CD4-positive, alpha-beta T cell treated with Interleukin-17A for 1 hour (primary cell): ENCODE measurements at regions not wholly inside any gene's neighbourhood (a gene's known extent, or its start where the extent isn't known, plus 50 kb on each side); places are given as distances from the start of the nearest gene placed in this dataset.

Source experiments
- DNase-seq: peaks from one replicate; pipeline ENCODE4 v3.0.0-alpha.2; 2020

DNA sequence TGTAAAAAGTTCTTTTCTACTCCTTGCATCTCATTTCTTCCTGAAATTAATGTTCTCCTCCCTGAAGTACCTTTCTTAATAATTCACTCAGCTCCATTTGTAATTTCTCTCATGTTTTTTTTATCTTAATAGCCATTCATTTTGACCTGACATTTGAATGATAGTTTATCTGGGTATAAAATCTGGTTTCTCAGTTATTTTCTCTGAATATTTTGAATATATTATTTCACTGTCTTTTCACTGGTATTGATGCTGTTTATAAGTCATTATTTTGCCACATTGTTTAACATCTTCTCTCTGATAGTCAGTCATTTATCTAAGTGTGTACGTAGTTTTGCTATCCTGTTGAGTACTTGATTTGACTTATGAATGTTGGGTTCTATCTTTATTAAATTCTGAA lies 68.8 kb upstream of the ARHGAP18 start:
- DNase-seq = no peak

DNA sequence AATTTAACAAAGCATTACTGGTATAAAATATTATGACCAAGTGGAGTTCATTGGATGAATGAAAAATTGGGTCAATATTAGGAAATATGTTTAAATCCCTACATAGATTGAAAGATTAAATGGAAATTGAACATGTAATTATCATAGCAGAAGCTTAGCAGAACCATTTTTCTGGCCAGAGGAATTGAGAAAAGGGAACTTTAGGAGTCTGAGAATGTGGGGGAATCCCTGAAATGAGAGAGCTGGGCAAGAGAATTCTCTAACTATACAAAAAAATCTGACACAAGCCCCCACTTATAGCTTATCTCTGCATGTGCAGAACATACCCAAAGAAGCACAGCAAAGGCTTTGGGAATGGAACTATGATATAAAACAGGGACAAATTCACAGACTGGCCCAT lies 67.4 kb upstream of the ARHGAP18 start:
- no peak for DNase-seq

DNA sequence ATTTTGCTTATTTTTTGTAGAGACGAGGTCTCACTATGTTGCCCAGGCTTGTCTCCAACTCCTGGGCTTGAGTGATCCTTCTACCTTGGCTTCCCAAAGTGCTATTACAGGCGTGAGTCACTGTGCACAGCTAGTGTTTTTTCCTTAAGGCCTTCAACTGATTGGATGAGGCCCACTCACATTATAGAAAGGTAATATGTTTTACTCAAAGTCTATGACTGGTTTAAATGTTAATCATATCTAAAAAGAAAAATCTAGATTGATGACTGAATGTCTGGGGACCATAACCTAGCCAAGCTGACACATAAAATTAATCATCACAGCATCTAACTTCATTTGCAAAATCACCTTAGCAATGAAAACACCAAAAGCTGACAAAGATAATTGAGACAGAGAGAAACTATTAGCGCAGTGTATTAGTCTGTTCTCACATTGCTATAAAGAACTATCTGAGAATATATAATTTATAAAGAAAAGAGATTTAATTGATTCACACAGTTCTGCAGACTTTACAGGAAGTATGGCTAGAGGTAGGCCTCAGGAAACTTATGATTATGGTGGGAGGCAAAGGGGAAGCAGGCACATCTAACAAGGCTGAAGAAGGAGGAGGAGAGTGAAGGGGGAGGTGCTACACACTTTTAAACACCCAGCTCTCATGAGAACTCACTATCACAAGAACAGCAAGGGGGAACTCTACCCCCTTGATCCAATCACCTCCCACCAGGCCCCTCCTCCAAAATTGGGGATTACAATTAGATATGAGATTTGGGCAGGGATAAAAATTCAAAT lies 66.8 kb upstream of the ARHGAP18 start:
- no peak for DNase-seq

DNA sequence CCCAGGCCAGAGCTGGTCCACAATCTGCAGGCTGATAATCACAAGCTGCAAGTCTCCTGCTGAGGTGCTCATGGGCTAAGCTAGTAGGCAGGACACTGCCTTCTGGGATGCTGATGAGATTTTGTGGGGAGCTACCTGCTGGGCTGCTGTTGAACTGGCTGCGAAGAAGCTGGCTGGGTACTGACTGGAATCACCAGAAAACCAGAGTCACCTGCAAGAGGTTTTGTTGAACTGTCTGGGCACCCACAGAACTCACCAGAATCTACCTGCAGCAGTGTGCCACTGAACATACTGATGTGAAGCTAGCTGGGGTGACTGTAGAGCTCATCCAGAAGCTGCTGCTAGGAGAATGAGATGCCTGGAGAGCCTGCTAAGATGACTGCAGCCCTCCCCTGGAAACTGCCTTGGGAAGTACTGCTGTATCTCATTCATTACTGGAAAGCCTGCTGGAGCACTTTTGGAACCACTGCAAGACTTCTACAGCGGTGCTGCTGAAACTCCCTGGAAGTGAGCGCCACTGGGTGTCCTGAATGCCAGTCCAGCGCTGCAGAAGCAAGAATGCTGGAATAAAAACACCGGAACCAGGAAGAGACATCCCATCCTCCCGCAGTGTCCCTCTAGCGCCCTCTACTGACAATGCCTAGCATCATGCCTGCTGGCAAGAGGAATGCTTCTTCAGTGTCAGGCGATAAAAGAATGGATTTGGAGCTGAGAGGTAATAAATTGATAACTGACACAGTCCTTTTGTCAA lies 64.9 kb upstream of the ARHGAP18 start:
- peak; percentile 59 for DNase-seq

DNA sequence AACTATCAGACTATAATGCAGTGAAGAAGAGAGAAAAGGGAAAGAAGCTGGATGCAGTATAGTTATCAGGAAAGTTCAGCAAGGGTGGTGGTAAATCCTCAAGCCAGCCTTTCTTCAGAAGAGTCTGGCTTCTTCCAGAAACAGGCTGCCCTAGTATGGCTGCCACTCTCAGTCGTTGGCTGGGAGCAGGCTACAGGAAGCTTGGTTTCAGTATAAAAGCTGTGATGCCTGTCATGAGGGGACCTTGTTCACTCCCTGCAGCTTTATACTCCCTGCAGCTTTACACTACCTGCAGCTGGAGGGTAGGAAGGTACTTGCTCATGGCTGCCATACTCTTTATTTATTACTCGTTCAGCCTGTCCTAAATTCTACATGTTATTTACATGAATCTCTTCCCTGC lies 63.3 kb upstream of the ARHGAP18 start:
- no peak for DNase-seq

DNA sequence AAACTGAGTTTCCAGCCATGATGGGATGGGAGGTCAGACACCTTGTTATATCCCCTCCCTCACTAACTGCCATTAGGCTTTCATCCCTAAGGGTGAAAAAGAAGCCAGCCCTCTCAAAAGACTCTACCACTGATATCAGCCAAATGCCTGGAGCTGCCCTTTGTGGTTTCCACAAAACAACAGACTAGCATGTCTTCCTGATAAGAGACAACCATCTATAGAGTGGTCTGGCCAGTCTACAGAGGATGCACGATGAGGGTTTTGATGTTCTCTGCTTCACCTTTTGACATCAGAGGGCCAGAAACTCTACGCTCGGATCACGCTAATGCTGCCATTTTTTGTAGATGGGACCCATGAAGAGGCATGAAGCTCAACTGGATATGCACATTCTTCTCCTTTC lies 61.7 kb upstream of the ARHGAP18 start:
- DNase-seq = no peak

DNA sequence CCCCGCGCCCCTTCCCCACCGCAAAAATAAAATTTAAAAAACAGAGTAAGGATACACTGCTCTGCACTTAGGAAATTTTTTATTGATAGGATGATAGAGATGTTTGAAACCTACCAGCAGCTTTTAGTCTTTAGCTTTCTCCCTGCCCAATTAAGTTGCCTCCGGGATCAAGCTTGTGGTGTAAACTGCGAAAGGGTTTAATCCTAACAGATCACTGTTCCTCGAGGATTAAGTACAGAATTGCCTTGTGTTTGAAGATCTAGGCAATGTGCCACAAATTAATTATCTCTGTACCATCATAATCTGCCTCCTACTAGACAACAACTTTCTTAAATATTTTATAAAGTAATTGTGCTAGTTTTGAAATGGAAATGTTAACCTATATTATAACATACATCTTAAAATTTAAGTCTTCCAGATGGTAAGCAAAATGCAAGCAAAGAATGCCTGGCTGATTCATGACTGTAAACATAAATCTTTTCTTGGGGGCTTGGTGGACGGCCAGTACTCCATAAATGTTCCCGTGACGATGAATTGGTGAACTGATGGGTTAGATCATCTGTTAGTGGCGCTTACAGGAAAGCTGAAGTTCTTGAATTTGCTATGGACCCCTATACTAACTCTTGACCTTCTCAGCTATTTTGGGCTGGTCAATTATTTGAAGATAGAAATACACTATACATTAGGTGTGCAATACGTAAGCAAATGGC lies 58.0 kb upstream of the ARHGAP18 start:
- no peak for DNase-seq

DNA sequence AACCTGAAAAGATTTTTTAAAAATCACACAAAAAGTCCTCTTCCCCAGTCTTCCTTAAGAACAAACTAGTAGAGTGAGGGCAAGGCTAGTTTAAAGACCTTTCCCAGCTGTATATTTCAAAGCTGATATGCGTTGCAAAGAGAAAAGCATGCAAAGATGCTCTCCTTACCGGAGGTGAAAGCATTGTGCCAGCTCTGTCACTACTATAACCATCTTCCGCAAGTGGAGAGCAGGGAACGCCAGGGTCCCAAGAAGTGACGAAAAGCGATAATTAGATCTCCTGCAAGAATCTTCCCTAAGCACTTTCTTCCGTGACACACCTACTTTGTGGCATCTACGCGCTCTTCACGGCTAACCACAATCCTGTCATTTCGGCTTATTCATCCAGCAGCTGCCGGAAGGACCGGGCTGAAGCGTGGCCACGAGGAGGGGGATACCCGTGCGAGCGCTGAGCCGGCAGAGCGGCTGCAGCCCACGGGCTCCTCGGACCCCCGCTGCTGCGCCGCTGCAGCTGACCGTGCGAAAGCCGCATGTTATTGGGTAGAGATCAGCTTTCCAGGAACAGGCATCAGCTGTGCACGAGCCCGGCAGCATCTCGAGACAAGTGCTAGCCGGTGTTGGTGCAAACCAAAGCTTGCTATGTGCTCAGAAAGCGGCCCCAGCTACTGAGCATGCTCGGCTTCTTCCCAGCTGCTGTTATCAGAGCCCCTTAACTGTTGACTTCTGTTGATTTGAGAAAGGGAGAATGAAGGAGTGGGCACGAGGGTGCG lies 57.2 kb upstream of the ARHGAP18 start:
- peak; percentile 58 for DNase-seq

DNA sequence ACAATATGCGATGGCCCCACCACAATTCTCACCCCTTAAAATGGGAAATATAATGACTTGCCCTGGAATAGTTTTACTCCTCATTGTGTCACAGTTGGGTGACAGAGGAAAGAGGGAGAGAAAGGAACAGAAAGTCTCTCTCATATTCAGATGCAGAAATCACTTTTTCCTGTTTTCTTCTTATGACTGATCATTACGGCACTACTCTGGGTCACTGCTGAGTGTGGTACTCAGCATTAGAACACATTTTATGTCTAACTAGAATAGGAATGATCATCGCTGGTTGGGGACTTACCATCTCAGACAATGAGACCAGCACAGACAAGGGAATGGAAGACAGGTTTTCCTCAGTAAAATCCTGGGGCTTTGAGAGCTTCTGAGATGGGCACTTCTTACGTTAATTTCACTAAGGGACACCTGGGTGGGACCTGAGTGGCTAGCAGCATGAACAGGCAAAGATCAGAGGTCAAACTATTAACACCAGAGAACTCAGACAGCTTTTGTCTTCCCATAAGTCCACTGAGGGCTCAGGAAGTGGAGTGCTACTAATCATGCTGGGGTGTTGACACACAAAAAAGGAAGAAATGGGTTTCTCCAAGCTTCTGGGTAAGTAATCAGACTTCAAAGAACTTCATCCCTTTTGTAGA lies 54.9 kb upstream of the ARHGAP18 start:
- no peak for DNase-seq

DNA sequence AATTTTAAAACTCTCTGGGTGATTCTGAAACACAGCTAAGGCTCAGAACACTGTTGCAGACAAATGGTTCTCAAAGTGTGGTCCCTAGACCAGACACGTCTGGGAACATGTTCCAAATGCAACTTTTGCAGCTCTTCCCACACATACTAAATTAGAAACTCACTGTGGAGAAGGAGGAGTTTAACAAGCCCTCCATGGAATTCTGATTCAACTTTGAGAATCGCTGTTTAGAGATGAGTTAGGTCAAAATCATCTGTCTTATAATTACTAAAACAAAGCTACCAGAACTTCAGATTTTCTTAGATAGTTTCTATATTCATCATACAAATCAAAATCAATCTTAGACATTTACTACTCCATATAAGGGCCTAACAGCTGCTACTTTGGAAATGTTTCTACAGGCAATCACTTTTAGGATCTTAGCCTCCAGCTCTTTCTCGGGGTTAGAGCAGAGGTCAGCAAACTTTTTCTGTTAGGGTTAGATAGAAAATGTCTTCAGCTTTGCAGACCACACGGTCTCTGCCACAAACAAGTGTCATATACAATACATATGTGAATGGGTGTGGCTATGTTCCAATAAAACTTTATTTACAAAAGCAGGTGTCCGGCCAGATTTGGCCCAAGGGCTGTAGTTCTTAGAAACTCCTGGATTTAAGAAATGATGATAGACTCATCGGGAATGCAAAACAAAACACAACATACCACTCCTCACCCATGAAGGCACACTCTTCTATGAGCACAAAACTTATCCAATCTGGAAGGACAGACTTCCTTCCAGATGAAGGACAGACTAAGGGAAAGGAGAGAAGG lies 50.0 kb upstream of the ARHGAP18 start:
- no peak for DNase-seq
